HepG2 (cell line): ENCODE measurements at regions not wholly inside any gene's neighbourhood (a gene's known extent, or its start where the extent isn't known, plus 50 kb on each side); places are given as distances from the start of the nearest gene placed in this dataset.

Experiments
- EP300 ChIP-seq, 3 experiments: sonication (generic) in 1 of 3; formaldehyde crosslinking in 1 of 3; IDR thresholded peaks; 2 replicates each; pipeline versions ENCODE4 v1.5.1 to v1.6.1; 2011 to 2020; ENCODE audit warnings: low read depth in 2 of 3, low read length in 2 of 3, borderline replicate concordance in 1 of 3, improper control_type of control experiment in 1 of 3, mild to moderate bottlenecking in 1 of 3, missing genetic modification reagents in 1 of 3, moderate library complexity in 1 of 3
- EZH2 ChIP-seq: conservative IDR thresholded peaks from 2 replicates; pipeline ENCODE4 v1.6.1; 2012; ENCODE audit warnings: mild to moderate bottlenecking, low read depth, low read length, moderate library complexity
- FOXJ3 ChIP-seq: sonication (generic); formaldehyde crosslinking; IDR thresholded peaks from 2 replicates; pipeline ENCODE4 v1.4.0; 2020; ENCODE audit warnings: missing genetic modification reagents, mild to moderate bottlenecking, borderline replicate concordance
- FUBP1 ChIP-seq: sonication (generic); formaldehyde crosslinking; IDR thresholded peaks from 2 replicates; pipeline ENCODE4 v1.5.1; 2020; ENCODE audit warnings: missing genetic modification reagents, mild to moderate bottlenecking, borderline replicate concordance
- KLF16 ChIP-seq, 2 experiments: sonication (generic) in 1 of 2; formaldehyde crosslinking in 1 of 2; IDR thresholded peaks; 2 replicates each; pipeline versions ENCODE4 v1.6.1 to v1.8.0; 2016 to 2023; ENCODE audit warnings: missing genetic modification reagents in 2 of 2, missing compliant biosample characterization in 1 of 2
- ZFP36 ChIP-seq: fragments of 150-350 bp; IDR thresholded peaks from 2 replicates; pipeline ENCODE4 v1.6.1; 2018; ENCODE audit warnings: borderline replicate concordance, low read length, low read depth; ENCODE audit not compliant: partially characterized antibody
- ZNF546 ChIP-seq: sonication (generic); formaldehyde crosslinking; conservative IDR thresholded peaks from 2 replicates; pipeline ENCODE4 v1.8.1; 2023; ENCODE audit warnings: mild to moderate bottlenecking, missing genetic modification reagents
- ZNF607 ChIP-seq: sonication (generic); formaldehyde crosslinking; IDR thresholded peaks from 2 replicates; pipeline ENCODE4 v1.5.1; 2020; ENCODE audit warnings: missing genetic modification reagents, mild to moderate bottlenecking, borderline replicate concordance
- ZSCAN20 ChIP-seq: sonication (generic); formaldehyde crosslinking; IDR thresholded peaks from 2 replicates; pipeline ENCODE4 v1.4.0; 2020; ENCODE audit warnings: missing genetic modification reagents, mild to moderate bottlenecking, borderline replicate concordance

GRCh38 chr12:115850957-115851356 lies 426.5 kb downstream of the MED13L start:
- TF ChIP-seq EZH2 = no peak
- TF ChIP-seq KLF16 (CRISPR knock-in tag; IDR thresholded peaks at IDR 0.05) = no peak
- TF ChIP-seq ZNF607 = no peak
- no peak for TF ChIP-seq ZSCAN20 (CRISPR knock-in tag)
- TF ChIP-seq EP300 (IDR thresholded peaks at IDR 0.05; ENCODE audit: low read depth in 2 of 2, low read length in 2 of 2) = no peak
- no peak for TF ChIP-seq EP300 (CRISPR knock-in tag; IDR thresholded peaks at IDR 0.05; ENCODE audit: borderline replicate concordance)
- no peak for TF ChIP-seq FOXJ3
- TF ChIP-seq FUBP1 (CRISPR knock-in tag) = no peak
- no peak for TF ChIP-seq ZNF546 (CRISPR knock-in tag)
- TF ChIP-seq ZFP36 = no peak
